LNCaP clone FGC (cell line): ENCODE measurements at regions not wholly inside any gene's neighbourhood (a gene's known extent, or its start where the extent isn't known, plus 50 kb on each side); places are given as distances from the start of the nearest gene placed in this dataset.
"Not testable (repeated sequence)": the region's sequence is repeated elsewhere in the genome, so short reads cannot be mapped to it uniquely, and the experiment has no call there.

Source experiments
- DNase-seq: peaks from one replicate; pipeline ENCODE4 v3.0.0-alpha.2; 2011; ENCODE audit warnings: low read depth
- H3K4me3 ChIP-seq: 2 replicates; pipeline ENCODE4 v1.5.1; 2011; ENCODE audit warnings: mild to moderate bottlenecking, low read depth, low read length, control low read depth
- TF ChIP-seq, protein P1 (sequence below): IDR thresholded peaks from 2 replicates; pipeline ENCODE4 v1.5.1; 2012; ENCODE audit warnings: mild to moderate bottlenecking; ENCODE audit not compliant: control insufficient read depth, insufficient read depth; ENCODE audit errors: extremely low read depth

DNA sequence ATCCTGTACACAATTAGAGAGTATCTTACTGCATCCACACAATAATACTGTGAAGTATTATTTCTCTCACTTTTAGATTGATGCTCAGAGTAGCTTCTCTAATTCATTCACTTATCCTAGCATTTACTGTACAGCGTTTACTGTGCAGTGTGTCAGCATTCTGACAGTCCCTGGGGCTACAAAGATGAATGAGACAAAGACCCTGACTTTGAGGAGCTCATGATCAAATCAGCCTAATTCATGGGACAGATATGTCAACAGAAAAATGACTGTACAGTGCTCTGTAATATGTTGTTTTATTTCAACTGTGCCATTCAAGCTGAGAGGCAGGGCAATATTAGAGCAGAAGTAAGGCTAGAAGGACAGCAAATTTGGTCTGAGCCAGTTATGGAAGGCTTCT is 152.5 kb downstream of the ZNF648 start:
- DNase-seq: no peak
- TF ChIP-seq, protein P1, sequence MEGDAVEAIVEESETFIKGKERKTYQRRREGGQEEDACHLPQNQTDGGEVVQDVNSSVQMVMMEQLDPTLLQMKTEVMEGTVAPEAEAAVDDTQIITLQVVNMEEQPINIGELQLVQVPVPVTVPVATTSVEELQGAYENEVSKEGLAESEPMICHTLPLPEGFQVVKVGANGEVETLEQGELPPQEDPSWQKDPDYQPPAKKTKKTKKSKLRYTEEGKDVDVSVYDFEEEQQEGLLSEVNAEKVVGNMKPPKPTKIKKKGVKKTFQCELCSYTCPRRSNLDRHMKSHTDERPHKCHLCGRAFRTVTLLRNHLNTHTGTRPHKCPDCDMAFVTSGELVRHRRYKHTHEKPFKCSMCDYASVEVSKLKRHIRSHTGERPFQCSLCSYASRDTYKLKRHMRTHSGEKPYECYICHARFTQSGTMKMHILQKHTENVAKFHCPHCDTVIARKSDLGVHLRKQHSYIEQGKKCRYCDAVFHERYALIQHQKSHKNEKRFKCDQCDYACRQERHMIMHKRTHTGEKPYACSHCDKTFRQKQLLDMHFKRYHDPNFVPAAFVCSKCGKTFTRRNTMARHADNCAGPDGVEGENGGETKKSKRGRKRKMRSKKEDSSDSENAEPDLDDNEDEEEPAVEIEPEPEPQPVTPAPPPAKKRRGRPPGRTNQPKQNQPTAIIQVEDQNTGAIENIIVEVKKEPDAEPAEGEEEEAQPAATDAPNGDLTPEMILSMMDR: no peak
- no peak overlapping the region for H3K4me3 ChIP-seq

GRCh38 chr1:181906631-181907030 is 154.9 kb downstream of the ZNF648 start:
- TF ChIP-seq, protein P1: no peak
- no peak overlapping the region for H3K4me3 ChIP-seq
- no peak for DNase-seq

DNA sequence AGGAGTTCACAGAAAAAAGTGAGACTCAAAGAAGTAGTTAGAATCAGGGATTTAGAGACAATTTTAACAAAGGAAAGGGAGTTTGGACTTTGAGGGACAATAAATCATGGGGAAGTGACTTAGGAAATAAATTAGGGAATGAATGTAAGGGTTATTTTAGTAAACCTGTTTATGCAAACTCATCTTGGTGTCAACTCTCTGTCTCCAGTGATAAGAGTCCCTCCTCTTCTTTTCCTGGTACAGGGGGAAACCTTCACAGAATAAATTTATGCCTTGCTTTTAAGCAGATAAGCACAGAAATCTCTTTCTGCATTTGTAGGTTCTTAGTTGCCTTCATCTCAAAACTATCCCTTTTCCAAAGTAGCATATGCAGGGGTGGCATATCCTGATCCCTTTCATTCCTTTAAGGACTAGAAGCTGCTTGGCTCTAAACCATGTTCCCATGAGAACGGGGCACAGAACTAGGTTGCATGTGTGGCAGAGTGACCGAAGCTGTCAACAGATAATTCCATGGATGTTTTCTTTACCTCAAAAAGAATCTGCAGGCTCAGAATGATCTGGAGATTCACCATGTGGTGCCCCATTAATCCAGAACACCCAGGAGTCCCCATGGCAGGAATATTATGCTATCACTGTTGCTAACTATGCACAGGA is 155.4 kb downstream of the ZNF648 start:
- no peak for DNase-seq
- H3K4me3 ChIP-seq: no peak overlapping the region
- TF ChIP-seq, protein P1: no peak

DNA sequence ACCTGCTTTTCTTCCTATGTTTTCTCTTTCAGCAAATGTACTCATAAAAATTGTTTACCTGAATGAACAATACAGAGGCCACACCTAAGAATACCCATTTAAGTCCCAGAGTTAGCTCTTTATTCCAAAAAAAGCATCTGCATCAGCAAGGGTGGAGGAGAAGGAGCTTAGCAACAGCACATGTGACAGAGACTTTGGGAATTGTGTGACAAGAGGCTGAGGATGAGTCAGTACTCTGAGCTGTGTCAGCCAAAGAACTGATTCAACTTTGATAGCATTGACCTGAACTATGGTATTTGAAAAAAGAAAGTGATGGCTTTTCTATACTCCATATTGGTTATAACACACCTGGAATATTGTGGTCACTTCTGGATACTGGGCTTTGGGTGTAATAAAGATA is 162.7 kb downstream of the ZNF648 start:
- DNase-seq: no peak
- no peak overlapping the region for H3K4me3 ChIP-seq
- TF ChIP-seq, protein P1: no peak

DNA sequence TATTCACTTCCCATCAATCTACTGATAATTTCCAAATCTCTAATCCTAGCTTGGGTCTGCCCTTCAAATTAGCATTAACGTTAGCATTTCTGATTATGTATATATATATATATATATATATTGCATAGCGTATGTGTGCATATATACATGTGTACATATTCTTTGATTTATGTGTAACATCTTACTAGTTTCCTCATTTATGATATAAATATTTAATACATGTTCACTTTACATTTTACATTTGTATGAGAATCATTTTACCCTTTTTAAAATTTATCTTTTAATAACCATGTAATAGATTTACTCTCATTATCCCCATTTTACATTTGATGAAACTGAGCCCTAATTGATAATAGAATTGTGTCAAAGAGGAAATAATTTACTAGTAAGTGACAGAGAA is 164.7 kb downstream of the ZNF648 start:
- TF ChIP-seq, protein P1: no peak
- H3K4me3 ChIP-seq: no peak overlapping the region
- no peak for DNase-seq

DNA sequence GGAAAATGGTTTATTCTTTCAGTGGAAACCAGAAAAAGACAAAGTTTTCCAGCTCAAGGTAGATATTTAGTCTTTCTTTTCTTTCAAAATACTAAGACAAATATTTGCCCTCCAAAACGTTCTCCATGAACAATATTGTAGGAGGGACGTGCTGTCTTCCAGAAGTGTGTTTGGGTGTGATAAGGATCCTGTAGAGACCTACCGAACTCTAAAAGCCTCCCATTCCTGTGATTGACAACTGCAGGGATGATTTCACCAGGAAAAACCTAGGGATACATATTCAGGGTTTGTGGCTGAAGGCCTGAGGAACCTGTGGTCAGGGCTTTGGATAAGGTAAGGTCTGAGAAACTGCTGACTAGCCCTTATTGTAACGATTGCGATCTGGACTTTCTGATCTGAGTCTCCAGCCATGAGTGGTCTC is 167.1 kb downstream of the ZNF648 start:
- H3K4me3 ChIP-seq: no peak overlapping the region
- DNase-seq: no peak
- TF ChIP-seq, protein P1: no peak

GRCh38 chr1:181893937-181894336 is 167.6 kb downstream of the ZNF648 start:
- TF ChIP-seq, protein P1: no peak
- no peak for DNase-seq
- H3K4me3 ChIP-seq: no peak overlapping the region

DNA sequence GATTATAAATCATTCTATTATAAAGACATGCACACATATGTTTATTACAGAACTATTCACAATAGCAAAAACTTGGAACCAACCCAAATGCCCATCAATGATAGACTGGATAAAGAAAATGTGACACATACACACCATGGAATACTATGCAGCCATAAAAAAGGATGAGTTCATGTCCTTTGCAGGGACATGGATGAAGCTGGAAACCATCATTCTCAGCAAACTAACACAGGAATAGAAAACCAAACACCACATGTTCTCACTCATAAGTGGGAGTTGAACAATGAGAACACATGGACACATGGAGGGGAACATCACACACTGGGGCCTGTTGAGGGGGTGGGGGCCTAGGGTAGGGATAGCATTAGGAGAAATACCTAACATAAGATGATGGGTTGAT is 168.4 kb downstream of the ZNF648 start:
- H3K4me3 ChIP-seq, DNase-seq: not testable (repeated sequence)
